ENCODE measurements at regions not wholly inside any gene's neighbourhood (a gene's known extent, or its start where the extent isn't known, plus 50 kb on each side); places are given as distances from the start of the nearest gene placed in this dataset.

DNA sequence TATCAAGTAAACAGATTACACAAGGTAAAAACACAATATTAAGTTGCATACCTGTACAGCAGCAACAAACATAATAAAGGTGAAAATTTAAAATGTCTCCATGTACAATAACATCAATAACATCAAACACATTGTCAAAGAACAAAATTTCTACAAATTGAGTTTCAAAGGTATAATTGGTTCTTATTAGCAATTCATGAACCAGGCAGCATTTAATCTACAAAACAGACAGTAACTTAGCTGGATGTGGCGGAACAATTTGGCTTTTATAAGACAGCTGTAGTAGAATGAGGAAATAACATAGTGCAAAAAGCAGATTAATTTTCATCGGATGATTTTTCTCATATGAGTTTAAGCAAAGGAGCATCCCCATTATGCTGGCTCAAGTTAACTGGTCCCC is 1176.8 kb downstream of the EFNA5 start:
- WGBS, 2 experiments (ENCODE audit: insufficient coverage in 1 of 2, insufficient read length in 1 of 2): 87 to 89% methylated on average over 2 of the region's 2 CpGs
- H3K27me3 Mint-ChIP-seq (ENCODE audit: insufficient read depth): peaks cover 2% of the 10 kb centered on the region
- H3K27me3 ChIP-seq (ENCODE audit: control insufficient read depth, insufficient read depth, low read length, poor library complexity, severe bottlenecking): no peaks in the 10 kb centered on the region
- no peak overlapping the region for H3K4me3 Mint-ChIP-seq
- no peak overlapping the region for H3K4me3 ChIP-seq (ENCODE audit: low read length)
- no peaks in the 10 kb centered on the region for H3K36me3 Mint-ChIP-seq (ENCODE audit: low read depth)
- H3K9ac ChIP-seq (ENCODE audit: extremely low read depth, low read length, poor library complexity, severe bottlenecking): no peak overlapping the region
- H3K36me3 ChIP-seq (ENCODE audit: control insufficient read depth, insufficient read depth, low read length): no peaks in the 10 kb centered on the region
- H3K4me1 ChIP-seq (ENCODE audit: control insufficient read depth, insufficient read depth, low read length): no peaks in the 10 kb centered on the region
- no peak overlapping the region for H3K27ac ChIP-seq (ENCODE audit: low read depth, low read length)
- no peaks in the 10 kb centered on the region for H3K4me1 Mint-ChIP-seq
- no peak for TF ChIP-seq CTCF (conservative IDR thresholded peaks at IDR 0.05)
- H3K27ac Mint-ChIP-seq: no peak overlapping the region
- H3K9me3 ChIP-seq (ENCODE audit: control insufficient read depth, low read length): no peaks in the 10 kb centered on the region
- DNase-seq: no peak
- H3K9me3 Mint-ChIP-seq: no peaks in the 10 kb centered on the region

- Histone ChIP-seq H3K36me3 (ENCODE audit: control insufficient read depth, insufficient read depth, low read length) (no peaks in the 10 kb centered on the region), H3K4me1 (ENCODE audit: control insufficient read depth, insufficient read depth, low read length) (no peaks in the 10 kb centered on the region), H3K9me3 (ENCODE audit: control insufficient read depth, low read length) (no peaks in the 10 kb centered on the region), H3K9ac (ENCODE audit: extremely low read depth, low read length, poor library complexity, severe bottlenecking) (no peak overlapping the region), H3K27me3 (ENCODE audit: control insufficient read depth, insufficient read depth, low read length, poor library complexity, severe bottlenecking) (no peaks in the 10 kb centered on the region), H3K27ac (ENCODE audit: low read depth, low read length) (no peak overlapping the region), H3K4me3 (ENCODE audit: low read length) (no peak overlapping the region)
- no peak overlapping the region for H3K4me3 Mint-ChIP-seq
- H3K9me3 Mint-ChIP-seq: no peaks in the 10 kb centered on the region
- no peaks in the 10 kb centered on the region for H3K36me3 Mint-ChIP-seq (ENCODE audit: low read depth)
- H3K27ac Mint-ChIP-seq: no peak overlapping the region
- WGBS, 2 experiments (ENCODE audit: insufficient coverage in 1 of 2, insufficient read length in 1 of 2): 57 to 90% methylated on average over 1 to 2 of the region's 3 CpGs
- TF ChIP-seq CTCF (conservative IDR thresholded peaks at IDR 0.05): no peak
- no peaks in the 10 kb centered on the region for H3K27me3 Mint-ChIP-seq (ENCODE audit: insufficient read depth)
- H3K4me1 Mint-ChIP-seq: no peaks in the 10 kb centered on the region
- no peak for DNase-seq
These were observed 1181.7 kb downstream of the EFNA5 start for GRCh38 chr5:106489004-106489403.

GRCh38 chr5:106488407-106488806 is 1182.3 kb downstream of the EFNA5 start:
- Histone ChIP-seq H3K4me3 (ENCODE audit: low read length) (no peak overlapping the region), H3K9me3 (ENCODE audit: control insufficient read depth, low read length) (no peaks in the 10 kb centered on the region), H3K27ac (ENCODE audit: low read depth, low read length) (no peak overlapping the region), H3K4me1 (ENCODE audit: control insufficient read depth, insufficient read depth, low read length) (no peaks in the 10 kb centered on the region), H3K27me3 (ENCODE audit: control insufficient read depth, insufficient read depth, low read length, poor library complexity, severe bottlenecking) (no peaks in the 10 kb centered on the region), H3K9ac (ENCODE audit: extremely low read depth, low read length, poor library complexity, severe bottlenecking) (no peak overlapping the region), H3K36me3 (ENCODE audit: control insufficient read depth, insufficient read depth, low read length) (no peaks in the 10 kb centered on the region)
- Mint-ChIP-seq H3K9me3 (no peaks in the 10 kb centered on the region), H3K4me1 (no peaks in the 10 kb centered on the region), H3K4me3 (no peak overlapping the region), H3K27ac (no peak overlapping the region), H3K36me3 (ENCODE audit: low read depth) (no peaks in the 10 kb centered on the region), H3K27me3 (ENCODE audit: insufficient read depth) (no peaks in the 10 kb centered on the region)
- TF ChIP-seq CTCF (conservative IDR thresholded peaks at IDR 0.05): no peak
- no peak for DNase-seq

All from endodermal cell (in vitro differentiated cells).